GM21737 (cell line): ENCODE measurements at regions not wholly inside any gene's neighbourhood (a gene's known extent, or its start where the extent isn't known, plus 50 kb on each side); places are given as distances from the start of the nearest gene placed in this dataset.

Experiments used
- ATAC-seq: cut with Tn5 transposase; IDR thresholded peaks from one replicate; pipeline ENCODE4 v1.9.1; 2021; ENCODE audit warnings: mild to moderate bottlenecking, moderate library complexity; ENCODE audit not compliant: unreplicated experiment

DNA sequence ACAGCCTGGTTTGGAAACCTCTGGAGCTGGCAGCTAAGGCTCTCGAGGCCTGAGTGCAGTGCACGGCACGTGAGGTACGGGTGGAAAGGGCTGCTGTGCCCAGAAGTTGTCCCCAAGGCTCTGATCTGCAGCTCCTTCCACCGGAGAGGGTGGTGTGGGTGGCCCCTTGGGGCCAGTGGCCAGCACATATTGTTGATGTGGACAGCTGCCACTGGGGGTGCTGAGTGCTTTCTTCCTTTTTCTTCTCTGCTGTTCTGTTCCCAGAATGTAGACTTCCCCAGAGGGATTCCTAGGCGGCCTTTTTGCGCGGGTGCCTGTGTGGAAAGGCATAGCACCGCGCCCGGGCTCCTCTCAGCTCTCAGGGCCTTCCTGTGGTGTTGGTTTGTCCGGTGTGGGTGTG is 1476.5 kb downstream of the TBC1D22A start:
- ATAC-seq: no peak

DNA sequence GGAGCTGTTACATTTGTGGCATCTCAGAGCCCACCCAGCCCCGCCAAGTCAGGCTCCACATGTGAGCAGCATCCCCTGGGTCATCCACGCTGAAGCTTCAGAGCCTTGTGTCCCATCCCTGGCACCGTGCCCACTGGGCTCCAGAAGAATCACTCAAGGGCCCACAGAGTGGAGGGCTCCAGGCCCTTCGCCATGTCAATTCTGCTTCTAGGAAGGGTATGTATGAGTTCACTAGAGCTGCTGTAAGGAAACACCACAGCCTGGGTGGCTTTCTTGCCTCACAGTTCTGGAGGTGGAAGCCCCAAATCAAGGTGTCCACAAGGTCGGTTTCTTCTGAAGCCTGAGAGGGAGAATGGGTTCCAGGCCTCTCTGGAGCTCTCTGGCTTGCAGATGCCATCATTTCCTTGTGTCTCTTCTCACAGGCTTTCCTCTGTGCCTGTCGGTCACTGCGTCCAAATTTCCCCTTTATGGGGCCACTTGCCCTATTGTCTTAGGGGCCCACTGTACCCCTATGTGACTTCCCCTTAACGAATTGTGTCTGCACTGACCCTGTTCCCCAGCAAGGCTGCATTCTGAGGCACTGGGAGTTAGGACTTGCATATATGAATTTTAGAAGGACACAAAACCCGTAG is 1476.0 kb downstream of the TBC1D22A start:
- no peak for ATAC-seq

DNA sequence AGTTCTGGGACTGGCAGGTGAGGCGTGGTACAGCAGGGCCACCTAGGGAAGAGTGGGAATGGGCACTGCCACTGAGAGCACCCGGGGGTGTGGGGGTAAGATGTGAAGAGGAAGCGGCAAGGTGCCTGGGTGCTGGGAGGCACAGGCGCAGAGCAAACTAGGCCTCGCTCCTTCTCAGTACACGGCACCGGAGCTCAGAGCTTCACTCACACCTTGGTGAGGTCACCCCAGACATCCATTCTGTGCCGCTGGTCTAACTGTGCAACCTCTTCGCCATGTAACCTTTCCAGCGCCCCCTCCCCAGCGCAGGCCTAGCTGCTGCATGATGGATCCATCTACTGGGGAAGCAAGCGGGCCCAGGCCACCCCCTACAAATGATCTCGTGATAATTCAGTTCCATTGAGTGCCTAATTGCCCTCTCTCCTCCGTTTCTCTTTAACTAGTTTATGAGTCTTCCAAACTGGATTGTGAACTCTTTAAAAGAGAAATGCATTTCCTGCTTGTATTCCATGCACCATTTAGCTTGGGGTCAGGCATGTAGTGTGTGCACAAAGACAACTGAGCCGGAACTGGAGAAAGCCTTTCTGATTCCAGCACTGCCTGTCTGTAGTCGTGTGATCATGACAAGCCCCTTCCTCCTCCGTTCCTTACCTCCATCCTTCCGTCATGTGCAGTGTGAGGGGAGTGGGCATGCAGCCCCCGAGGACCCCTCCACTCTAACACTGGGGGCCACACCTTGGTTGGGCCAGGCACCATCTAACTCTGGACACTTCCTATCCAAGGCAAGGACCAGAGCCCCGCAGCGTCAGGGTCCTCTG is 1475.2 kb downstream of the TBC1D22A start:
- no peak for ATAC-seq

DNA sequence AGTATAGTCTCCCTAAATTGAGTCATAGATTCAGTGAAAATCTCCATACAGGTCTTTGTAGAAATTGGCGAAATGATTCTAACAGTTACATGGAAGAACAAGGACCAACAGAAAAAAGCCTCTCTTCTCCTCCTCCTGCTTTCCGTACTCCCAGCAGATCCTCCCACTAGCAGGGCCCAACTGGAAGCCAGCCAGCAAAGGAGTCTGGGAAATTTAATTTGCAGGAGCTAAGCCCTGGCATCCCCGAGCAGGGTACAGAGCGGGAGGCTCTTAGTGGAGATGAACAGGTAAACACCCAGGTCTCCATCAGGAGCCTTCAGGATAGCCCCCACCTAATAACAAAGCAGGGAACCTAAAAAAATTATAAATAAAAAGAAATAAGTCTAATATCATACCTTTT is 1473.8 kb downstream of the TBC1D22A start:
- no peak for ATAC-seq

DNA sequence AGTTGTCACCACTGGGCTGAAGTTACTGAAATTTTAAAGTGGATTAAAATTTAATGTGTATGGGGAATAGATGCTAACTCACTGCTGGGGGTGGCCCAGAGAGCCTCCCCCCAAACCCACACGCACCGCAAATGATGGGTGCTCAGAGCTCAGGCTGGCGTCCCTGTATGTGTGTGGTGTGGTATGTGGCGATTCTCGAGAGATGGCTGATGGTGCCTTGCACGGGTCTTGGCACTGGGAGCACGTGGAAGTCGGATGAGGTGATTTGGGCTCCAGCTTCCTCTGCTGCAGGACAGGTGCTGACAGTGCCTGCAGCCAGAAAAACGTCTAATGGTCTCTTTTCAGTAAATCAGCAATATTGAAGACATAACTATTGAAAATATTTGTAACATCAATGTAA is 1473.3 kb downstream of the TBC1D22A start:
- no peak for ATAC-seq

DNA sequence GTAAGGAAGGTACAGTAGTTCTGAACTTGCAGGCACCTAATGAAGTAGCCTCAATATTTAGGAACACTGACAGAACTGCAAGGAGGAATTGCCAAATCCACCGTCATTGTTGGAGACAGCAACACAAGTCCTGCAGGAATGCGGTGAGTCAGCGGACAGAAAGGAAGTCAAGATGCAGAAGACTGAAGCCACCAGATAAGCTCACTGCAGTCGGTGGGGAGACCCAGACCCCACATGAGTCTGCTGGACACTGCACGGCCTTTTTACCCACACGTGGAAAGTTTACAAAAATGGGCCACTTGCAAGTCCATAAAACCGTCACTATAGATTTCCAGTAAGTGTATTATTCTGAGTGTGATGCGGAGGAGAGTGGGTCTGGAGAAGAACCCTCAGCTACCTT is 1471.6 kb downstream of the TBC1D22A start:
- ATAC-seq: no peak

DNA sequence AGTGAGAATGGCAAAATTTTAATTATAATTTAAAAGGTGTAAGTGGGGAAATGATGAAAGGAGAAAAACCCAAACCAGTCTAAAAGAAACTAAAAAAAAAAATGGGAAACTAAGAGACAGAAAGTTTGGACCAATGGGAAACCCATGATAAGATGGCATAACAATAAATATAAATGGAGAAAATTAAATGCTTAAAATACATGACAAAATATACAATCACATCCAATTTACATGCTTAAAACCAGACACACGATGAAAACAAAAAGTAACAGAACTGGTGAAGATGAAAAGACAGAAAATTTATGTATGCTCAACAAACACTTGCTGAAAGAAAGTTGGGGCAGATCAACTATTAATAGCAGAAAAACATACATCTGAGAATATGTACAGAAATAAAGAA is 1471.1 kb downstream of the TBC1D22A start:
- ATAC-seq: no peak

DNA sequence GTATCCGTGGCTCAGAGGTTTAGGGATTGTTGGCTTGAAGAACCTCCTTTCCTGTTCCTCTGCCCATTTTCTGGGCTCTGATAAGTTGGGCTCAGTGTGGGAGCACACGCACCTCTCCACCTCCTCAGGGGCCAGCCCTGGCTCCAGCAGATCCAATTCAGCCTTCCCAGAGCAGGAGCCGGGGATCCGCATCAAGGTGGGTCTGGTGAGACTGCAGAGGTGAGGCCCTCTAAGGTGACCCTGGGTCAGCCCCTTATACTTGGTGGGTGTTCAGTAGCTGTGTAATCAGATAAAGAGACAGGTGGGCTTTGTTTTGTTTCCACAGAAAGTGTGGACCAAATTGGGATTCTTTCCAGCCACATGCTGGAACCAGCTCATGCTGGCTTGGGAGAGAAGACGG is 1466.0 kb downstream of the TBC1D22A start:
- ATAC-seq: no peak

DNA sequence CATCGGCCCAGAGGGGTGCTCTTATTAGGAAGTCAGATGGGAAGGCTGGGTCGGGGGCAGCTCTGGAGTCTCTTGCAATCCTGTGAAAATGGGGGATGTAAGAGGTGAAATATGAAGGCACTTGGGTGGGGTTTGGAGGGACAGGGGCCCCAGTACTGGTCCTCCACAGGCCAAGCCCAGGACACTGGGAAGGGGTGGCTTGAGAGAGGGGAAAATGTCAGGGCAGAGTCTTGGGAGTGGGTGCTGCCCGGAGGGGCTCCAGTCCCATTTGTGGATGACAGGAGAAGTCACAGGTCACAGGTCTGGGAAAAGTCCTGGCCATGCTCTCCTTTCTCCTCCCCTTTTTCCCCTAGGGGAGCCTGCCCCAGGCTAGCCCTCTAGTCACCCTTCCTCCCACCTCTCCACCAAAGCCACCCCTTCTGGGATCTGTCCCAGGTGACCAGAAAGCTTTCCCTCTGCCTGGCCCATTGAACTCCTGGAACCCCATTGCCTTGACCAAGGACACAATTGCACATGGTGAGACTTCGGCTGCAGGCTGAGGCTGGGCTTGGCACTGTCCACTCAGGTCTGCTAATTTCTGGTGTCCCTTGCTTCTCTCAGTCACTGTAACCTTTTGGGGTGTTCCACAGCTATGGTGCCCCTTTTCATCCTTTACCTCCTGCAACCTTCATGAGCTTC is 1465.0 kb downstream of the TBC1D22A start:
- ATAC-seq: no peak

DNA sequence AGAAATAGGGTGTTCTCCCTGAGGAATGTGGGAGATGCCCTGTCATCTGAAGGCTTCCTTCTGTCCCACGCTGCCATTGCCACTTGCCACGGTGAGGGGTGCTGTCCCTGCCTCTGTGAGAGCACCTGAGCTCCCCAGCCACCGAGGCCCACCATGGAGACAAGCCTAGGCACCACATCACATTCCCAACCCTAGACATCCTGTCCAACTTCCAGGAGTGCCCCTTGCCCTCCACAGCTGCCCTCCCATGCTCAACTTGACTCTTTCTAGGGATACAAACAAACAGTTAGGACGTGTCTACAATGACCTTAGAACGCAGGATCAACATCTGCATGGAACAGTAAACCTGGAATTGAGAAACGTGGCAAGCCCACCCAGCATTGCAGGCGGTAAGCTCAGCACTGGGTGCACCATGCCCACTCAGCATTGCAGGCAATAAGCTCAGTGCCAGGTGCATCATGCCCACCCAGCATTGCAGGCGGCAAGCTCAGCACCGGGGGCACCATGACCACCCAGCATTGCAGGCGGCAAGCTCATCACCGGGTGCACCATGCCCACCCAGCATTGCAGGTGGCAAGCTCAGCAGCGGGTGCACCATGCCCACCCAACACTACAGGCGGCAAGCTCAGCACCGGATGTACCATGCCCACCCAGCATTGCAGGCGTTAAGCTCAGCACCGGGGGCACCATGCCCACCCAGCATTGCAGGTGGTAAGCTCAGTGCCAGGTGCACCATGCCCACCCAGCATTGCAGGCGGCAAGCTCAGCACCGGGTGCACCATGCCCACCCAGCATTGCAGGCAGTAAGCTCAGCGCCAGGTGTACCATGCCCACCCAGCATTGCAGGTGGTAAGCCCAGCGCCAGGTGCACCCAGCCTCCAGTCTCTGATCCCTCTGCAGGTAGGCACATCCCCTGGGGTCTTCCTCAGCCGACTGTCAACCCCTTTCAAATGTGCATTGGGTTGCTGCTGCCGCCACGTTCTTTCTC is 1463.9 kb downstream of the TBC1D22A start:
- no peak for ATAC-seq

DNA sequence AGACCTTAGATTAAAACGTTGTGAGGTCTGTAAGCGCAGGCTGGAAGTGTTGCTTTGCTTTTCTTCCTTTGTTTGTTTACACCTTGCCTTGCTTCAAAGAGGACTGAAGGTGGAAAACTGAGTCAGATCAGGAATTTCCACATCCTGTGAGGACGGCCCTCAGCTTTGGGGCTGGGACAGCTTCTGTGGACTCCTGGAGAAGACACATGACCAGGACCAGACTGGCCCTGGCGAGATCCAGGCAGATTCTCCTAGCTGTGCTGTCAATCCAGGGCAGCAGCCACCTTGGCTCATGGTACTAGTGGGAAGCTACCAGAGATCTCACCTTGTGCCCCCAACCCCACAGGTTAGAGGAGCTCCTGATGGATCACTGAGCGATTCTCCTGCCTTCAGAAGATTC is 1461.9 kb downstream of the TBC1D22A start:
- no peak for ATAC-seq

DNA sequence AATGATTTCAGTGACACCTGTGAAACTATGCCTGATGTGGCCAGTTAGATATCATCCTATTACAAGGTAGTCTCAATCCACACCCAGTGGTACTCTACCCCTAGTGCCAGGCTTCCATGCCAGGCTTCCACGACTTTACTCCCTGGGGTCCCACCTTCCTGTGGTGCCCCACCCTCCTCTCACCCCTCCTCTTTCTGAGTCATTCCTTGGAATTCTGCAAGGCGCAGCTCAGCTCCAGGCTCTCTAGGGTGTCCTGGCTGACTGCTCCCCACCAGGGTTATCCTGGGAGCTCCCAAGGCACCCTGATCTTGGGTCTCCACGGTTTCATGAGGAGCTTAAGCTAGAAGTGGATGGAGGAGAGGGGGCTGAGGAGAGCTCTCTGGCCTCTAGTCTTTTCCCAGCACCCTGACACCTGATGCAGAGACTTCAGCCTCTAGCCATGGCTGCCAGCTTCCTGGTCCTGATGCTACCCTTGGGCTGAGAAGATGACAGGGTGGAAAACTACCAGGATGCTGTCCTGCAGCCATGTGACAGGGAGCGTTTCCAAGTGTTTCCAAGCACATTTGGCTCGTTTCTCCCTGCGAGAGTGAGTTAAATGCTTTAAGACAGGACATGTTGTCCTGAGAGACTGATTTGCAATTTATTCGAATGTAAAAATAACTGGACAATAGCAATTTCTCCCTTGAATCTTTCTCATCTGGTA is 1461.2 kb downstream of the TBC1D22A start:
- ATAC-seq: no peak

DNA sequence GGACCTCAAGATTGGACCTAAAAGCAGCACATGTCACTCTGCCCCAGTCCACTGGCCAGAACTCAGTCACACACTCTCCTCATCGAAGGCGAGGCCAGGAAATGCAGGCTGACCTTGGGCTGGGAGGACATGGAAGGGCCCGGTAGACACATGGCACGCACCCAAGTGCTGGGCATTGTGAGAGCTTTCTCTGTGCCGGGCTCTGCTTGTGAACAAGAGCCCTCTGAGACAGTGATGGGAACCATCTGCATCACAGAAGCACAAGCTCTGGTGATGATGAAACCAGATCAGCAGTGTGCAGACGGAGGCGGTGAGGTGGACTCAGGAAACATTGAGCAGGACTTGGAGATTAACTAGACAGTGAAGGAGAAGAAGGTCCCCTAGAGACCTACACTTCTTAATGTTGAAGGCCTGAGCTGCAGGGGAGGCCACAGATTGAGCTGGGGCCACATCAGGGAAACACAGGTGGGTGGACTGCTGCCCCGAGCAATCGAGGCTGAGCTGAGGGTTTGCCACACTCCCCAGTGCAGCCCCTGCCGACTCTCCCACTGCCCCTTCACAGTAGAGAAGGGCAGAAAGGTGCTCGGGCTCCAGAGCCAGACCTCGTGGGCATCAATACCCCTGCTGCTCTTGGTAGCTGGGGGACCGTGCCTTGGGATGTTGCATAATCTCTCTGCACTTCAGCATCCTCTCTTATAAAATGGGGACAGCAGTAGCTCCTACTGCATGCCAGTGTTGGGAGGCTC is 1460.5 kb downstream of the TBC1D22A start:
- ATAC-seq: no peak

DNA sequence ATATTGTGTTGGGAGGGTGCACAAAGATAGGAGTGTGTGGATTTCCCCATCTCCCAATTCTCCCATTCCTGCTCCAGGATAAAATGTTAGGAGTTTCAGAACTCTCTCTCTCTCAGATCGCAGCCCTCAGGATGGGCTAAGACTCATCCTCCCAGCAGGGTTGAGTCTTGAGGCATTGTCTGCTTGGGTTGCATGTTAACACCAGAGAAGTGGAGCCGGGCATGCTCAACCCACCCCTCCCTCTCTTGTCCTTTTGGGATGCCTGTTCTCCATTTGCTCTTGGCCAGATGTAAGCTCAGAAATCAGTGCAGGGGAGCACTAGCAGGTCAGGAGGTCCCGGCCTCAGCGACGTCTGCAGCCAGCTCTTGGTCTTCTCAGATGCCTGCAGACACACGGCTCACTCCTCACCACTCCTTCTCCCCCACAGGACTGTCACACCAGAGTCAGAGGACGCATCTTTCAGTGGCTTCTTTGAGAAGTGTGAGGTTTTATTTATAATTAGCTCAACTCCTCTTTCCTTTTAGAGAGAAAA is 1456.5 kb downstream of the TBC1D22A start:
- ATAC-seq: no peak

DNA sequence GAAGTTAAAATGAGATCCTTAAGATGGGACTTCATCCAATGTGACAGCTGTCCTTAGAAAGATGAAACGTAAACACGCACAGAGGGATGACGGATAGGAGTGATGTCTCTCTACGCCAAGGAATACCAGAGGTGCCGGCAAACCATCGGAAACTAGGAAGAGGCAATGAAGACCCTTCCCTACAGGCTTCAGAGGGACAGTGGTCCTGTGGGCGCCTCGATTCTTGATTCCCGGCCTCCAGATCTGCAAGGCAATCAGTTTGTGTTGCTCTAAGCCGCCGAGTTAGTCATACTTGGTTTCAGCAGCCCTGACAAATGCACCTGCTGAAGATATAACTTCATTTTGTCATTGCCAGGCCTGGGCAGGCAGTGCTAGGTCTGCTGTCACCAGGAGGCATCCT is 1455.1 kb downstream of the TBC1D22A start:
- ATAC-seq: no peak

DNA sequence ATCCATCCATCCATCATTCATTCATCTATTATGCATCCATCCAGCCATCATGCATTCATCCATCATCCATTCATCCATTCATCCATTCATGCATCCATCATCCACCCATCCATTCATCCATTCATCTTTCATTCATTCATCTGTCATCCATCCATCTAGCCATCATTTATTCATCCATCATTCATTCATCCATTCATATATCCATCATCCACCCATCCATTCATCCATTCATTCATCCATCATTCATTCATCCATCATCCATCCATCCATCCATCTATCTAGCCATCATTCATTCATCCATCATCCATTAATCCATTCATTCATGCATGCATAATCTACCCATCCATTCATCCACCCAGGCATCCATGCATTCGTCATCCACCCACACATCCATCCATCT is 1450.3 kb downstream of the TBC1D22A start:
- no peak for ATAC-seq

DNA sequence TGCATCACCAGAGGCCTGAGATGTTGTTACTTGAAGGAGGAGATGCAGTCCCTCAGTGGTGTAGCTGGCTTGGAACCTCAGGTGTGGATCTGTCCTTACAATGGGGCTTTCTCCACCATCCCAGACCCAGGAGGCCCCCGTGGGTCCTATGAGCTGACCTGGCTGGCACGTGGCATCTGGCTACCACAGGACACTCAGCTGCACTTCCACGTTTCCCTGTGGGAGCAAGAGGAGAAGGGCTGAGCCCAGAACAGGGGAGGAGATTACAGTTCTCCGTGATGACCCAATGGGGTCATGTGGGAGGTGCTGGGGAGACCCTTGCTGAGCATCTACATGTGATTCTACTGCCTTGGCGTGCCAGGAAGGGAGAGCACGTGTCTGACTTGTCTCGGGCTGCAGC is 1448.4 kb downstream of the TBC1D22A start:
- no peak for ATAC-seq

DNA sequence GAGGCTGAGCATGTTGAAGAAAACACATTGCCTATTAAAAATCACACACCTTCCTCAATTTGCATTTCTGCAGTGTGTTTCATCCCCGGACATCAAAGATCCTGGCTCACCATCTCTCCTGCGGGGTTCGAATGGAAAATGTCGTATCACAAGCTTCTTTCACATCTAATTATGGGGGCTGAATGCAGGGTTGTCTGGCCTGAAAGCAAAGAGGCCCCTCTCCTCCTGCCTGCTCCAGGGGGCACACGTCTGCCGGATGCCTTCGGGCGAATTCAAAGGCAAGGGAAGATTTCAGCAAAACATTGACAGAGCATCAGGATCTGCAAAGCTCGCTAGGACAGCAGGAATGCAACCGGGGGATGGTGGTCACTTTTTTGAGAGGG is 1447.7 kb downstream of the TBC1D22A start:
- ATAC-seq: no peak

DNA sequence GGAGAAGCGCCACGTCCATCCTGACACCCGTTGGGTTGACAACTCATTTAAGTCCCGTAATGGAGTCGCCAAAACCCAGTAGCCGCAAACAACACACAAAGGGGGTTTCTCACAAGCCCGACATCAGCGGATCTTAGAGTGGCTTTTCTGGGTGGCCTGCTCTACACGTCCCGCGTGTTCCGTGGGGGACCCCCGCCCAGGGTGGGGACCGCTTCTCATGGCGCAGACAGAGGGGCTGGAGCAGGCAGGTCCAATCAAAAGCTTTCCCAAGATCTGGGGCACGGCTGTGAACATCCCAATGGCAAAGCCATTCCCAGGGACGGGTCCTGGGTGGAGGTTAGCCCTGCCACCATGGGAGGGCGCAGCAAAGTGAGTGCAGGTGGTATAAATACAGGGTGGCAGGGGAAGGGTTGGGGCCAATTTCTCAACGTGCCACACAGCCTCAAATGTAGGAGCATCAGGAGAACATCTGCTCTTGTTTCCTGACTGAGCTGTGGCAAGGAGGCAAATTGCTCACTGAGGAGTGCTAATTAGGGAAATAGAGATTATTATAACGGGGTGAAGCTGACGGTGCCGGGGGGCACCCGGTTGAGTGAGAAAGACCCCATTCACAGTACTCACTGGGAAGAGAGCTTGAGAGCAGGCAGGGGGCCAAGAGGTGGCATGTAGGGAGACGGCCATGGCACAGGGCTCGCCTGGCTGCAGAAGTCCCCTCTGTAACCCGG is 1447.2 kb downstream of the TBC1D22A start:
- ATAC-seq: no peak
